ENCODE measurements at regions not wholly inside any gene's neighbourhood (a gene's known extent, or its start where the extent isn't known, plus 50 kb on each side); places are given as distances from the start of the nearest gene placed in this dataset.

GRCh38 chr7:36078816-36079360 lies 74.2 kb upstream of the EEPD1 start:
- no peaks in the 10 kb centered on the region for H3K27me3 ChIP-seq
- no peaks in the 10 kb centered on the region for H3K4me1 ChIP-seq
- H3K4me3 ChIP-seq: no peak overlapping the region
- H3K9ac ChIP-seq (ENCODE audit: low read depth in 2 of 2, low read length in 2 of 2): no peak overlapping the region
- no peak for TF ChIP-seq CTCF (IDR thresholded peaks at IDR 0.05)
- no peaks in the 10 kb centered on the region for H3K36me3 ChIP-seq
- intact Hi-C loops (cut with DNase I): no loop called here
- DNase-seq: no peak
- H3K9me3 ChIP-seq: no peaks in the 10 kb centered on the region
- H3K27ac ChIP-seq: no peak overlapping the region

DNA sequence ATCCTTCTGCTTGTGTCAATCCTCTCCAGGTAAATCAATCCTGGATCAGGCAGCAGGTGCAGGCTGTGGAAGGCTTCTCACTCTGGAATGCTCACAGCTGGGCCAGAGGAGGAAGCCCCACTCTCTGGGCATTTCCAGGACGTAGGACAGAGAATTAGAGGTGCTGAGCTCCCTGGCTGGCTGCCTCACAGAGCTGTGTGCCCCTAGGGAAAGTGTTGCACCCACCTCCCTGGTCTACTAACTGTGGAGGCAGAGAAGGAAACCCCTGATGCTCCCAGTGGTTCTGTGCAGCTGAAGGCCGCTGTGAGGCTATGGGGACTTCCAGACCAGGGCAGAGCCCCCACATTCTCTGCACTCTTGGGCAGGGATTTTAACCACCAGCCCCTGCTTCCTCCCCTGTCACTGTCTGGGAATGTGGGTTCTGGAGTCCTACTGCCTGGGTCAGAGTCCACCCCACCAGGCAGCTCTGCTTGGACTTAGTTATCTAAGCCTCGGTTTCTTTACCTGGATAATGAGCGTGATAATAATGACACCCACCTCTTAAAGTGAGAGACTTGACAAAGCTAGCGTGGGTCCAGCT lies 73.5 kb upstream of the EEPD1 start:
- H3K4me3 ChIP-seq: no peak overlapping the region
- H3K27me3 ChIP-seq: no peaks in the 10 kb centered on the region
- intact Hi-C loops (cut with DNase I): loop anchor here (5.0 kb wide), 1 partner anchor 213 kb away; no protein-coding TSS in a partner anchor
- H3K9ac ChIP-seq (ENCODE audit: low read depth in 2 of 2, low read length in 2 of 2): no peak overlapping the region
- no peaks in the 10 kb centered on the region for H3K4me1 ChIP-seq
- H3K27ac ChIP-seq: no peak overlapping the region
- no peaks in the 10 kb centered on the region for H3K36me3 ChIP-seq
- no peak for DNase-seq
- TF ChIP-seq CTCF (IDR thresholded peaks at IDR 0.05): no peak
- H3K9me3 ChIP-seq: no peaks in the 10 kb centered on the region

GRCh38 chr7:36080843-36081242 lies 72.2 kb upstream of the EEPD1 start:
- no peak overlapping the region for H3K27ac ChIP-seq
- H3K9me3 ChIP-seq: no peaks in the 10 kb centered on the region
- H3K27me3 ChIP-seq: no peaks in the 10 kb centered on the region
- H3K9ac ChIP-seq (ENCODE audit: low read depth in 2 of 2, low read length in 2 of 2): no peak overlapping the region
- DNase-seq: no peak
- no peaks in the 10 kb centered on the region for H3K36me3 ChIP-seq
- no peaks in the 10 kb centered on the region for H3K4me1 ChIP-seq
- TF ChIP-seq CTCF (IDR thresholded peaks at IDR 0.05): no peak
- no peak overlapping the region for H3K4me3 ChIP-seq
- intact Hi-C loops (cut with DNase I): loop anchor here (5.0 kb wide), 1 partner anchor 211 kb away; no protein-coding TSS in a partner anchor

DNA sequence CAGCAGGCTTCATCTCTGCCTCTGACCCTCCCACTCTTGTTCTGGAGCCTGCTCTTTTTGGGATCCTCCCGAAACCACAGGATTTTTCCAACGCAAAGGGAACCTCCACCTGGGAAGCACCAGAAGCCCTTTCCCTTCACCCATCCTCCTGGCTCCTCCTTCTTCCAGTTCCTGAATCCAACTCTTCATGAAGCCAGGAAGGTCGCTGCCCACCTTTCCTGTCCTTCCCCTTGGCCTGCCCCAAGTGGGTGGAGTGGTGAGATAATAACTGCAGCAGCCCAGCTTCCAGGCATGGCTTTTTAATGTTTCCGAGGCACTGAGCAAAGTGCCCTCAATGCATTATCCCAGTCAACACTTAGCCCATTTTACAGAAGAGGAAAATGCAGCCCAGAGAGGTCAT lies 70.8 kb upstream of the EEPD1 start:
- TF ChIP-seq CTCF (IDR thresholded peaks at IDR 0.05): no peak
- Histone ChIP-seq H3K36me3 (no peaks in the 10 kb centered on the region), H3K27ac (no peak overlapping the region), H3K9me3 (no peaks in the 10 kb centered on the region), H3K27me3 (no peaks in the 10 kb centered on the region), H3K4me1 (no peaks in the 10 kb centered on the region), H3K9ac (ENCODE audit: low read depth in 2 of 2, low read length in 2 of 2) (no peak overlapping the region), H3K4me3 (no peak overlapping the region)
- DNase-seq: no peak
- intact Hi-C loops (cut with DNase I): loop anchor here (5.0 kb wide), 1 partner anchor 210 kb away; no protein-coding TSS in a partner anchor

GRCh38 chr7:36082910-36083309 lies 70.1 kb upstream of the EEPD1 start:
- TF ChIP-seq CTCF (IDR thresholded peaks at IDR 0.05): no peak
- Histone ChIP-seq H3K4me3 (no peak overlapping the region), H3K27ac (no peak overlapping the region), H3K4me1 (no peaks in the 10 kb centered on the region), H3K9ac (ENCODE audit: low read depth in 2 of 2, low read length in 2 of 2) (no peak overlapping the region), H3K27me3 (no peaks in the 10 kb centered on the region), H3K9me3 (no peaks in the 10 kb centered on the region), H3K36me3 (no peaks in the 10 kb centered on the region)
- intact Hi-C loops (cut with DNase I): loop anchor here (5.0 kb wide), 1 partner anchor 209 kb away; no protein-coding TSS in a partner anchor
- no peak for DNase-seq
